GM12891 (cell line): ENCODE measurements at regions not wholly inside any gene's neighbourhood (a gene's known extent, or its start where the extent isn't known, plus 50 kb on each side); places are given as distances from the start of the nearest gene placed in this dataset.
"Not testable (repeated sequence)": the region's sequence is repeated elsewhere in the genome, so short reads cannot be mapped to it uniquely, and the experiment has no call there.

Experiments
- DNase-seq: peaks from one replicate; pipeline ENCODE4 v3.0.0; 2011; ENCODE audit warnings: low spot score; ENCODE audit not compliant: insufficient read length
- FAIRE-seq: peaks from 2 replicates; lab custom pipeline; 2011; peaks lifted over from hg19 to GRCh38; lab: Jason Lieb, UNC
- PAX5 ChIP-seq: IDR thresholded peaks from 2 replicates; pipeline ENCODE4 v1.6.1; 2011; ENCODE audit warnings: low read length, moderate library complexity, mild to moderate bottlenecking; ENCODE audit not compliant: insufficient read depth, severe bottlenecking
- POLR2A ChIP-seq: IDR thresholded peaks from 2 replicates; pipeline ENCODE4 v1.6.1; 2011; ENCODE audit warnings: low read depth, low read length, control low read depth
- POLR2AphosphoS5 ChIP-seq: IDR thresholded peaks from 2 replicates; pipeline ENCODE4 v1.6.1; 2011; ENCODE audit warnings: low read depth, low read length, control low read depth
- POU2F2 ChIP-seq: IDR thresholded peaks from 2 replicates; pipeline ENCODE4 v1.6.1; 2011; ENCODE audit warnings: low read depth, mild to moderate bottlenecking, control low read depth, low read length, moderate library complexity
- SPI1 ChIP-seq: IDR thresholded peaks from 2 replicates; pipeline ENCODE4 v1.6.1; 2011; ENCODE audit warnings: low read depth, low read length, control low read depth
- TAF1 ChIP-seq: IDR thresholded peaks from 2 replicates; pipeline ENCODE4 v1.6.1; 2011; ENCODE audit warnings: low read depth, low read length, control low read depth

DNA sequence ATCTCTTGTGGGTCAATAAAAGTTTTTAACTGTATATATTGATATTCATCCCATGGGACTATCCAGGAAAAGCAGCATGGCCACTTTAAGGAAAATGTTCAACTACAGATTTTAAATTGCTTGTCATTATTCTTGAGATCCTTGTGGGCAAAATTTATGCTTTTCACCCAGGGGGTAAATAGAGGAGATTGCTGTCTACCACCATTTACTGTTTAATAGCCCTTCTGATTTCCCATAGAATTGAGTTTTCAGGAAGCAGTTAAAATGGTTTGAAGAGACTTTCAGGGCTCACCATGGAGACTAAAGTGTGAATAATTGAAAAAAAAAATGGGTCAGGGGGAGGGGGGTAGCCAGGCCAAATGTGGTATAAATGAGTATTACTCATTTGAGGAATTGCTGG lies 901.1 kb upstream of the POT1 start:
- no peak for FAIRE-seq
- TF ChIP-seq PAX5, result no peak
- TF ChIP-seq POLR2A, result no peak
- TF ChIP-seq POLR2AphosphoS5, result no peak
- no peak for TF ChIP-seq TAF1
- no peak for TF ChIP-seq SPI1
- no peak for TF ChIP-seq POU2F2
- no peak for DNase-seq

GRCh38 chr7:125828153-125828700 lies 898.6 kb upstream of the POT1 start:
- FAIRE-seq (no peak), DNase-seq (no peak)
- TF ChIP-seq POLR2A (no peak), SPI1 (no peak), POU2F2 (no peak), PAX5 (no peak), TAF1 (no peak), POLR2AphosphoS5 (no peak)

DNA sequence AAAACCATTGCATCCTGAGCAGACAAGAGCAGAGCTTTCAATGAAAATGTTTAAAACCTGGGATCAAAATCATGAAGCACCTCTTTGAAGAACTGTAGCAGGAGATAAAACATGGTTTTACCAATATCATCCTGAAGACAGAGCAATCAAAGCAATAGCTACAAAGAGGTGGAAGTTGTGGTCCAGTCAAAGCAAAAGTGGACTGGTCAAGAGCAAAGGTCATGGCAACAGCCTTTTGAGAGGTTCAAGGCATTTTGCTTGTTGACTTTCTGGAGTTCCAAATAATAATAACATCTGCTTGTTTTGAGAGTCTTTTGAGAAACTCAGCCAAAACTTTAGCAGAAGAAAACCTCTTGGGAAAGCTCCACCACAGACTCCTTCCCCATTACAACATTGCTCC lies 893.9 kb upstream of the POT1 start:
- TF ChIP-seq SPI1 (no peak), TAF1 (no peak), PAX5 (no peak), POU2F2 (no peak), POLR2A (no peak), POLR2AphosphoS5 (no peak)
- no peak for FAIRE-seq
- no peak for DNase-seq

- DNase-seq (no peak), FAIRE-seq (no peak)
- TF ChIP-seq PAX5 (no peak), TAF1 (no peak), POLR2AphosphoS5 (no peak), POU2F2 (no peak), POLR2A (no peak), SPI1 (no peak)
Observed at GRCh38 chr7:125820495-125820894, 890.9 kb upstream of the POT1 start.

DNA sequence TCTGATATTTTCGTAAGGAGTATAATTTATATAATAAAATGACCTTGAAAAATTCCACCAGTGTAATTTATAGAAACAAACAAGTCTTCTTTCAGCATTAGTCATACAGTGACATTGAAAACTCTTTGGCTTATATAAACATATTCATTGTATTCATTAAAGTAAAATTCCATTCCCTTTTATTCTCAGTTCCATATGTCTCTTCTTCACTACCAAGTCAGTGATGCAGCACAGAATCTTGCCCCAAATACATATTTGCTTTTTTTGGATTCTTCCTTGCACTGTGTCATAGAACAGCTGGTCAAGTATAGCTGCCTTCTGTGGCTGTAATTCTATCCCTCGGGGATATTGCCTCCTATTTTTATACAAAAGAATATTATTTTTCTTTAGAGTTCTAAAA lies 884.5 kb upstream of the POT1 start:
- TF ChIP-seq POLR2A (no peak), PAX5 (no peak), POU2F2 (no peak), TAF1 (no peak), SPI1 (no peak), POLR2AphosphoS5 (no peak)
- FAIRE-seq (no peak), DNase-seq (no peak)

DNA sequence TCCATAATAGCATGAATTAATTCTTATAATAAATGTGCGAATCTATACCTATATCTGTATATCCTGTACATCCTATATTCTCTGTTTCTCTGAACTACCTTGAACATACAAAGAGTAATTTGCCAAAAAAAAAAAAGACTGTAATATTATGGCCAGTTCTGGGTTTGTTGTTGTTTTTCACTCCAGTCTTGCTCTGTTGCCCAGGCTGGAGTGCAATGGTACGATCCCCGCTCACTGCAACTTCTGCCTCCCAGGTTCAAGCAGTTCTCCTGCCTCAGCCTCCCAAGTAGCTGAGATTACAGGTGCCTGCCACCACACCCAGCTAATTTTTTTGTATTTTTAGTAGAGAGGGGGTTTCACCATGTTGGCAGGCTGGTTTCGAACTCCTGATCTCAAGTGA lies 876.9 kb upstream of the POT1 start:
- not testable (repeated sequence) for FAIRE-seq, DNase-seq

DNA sequence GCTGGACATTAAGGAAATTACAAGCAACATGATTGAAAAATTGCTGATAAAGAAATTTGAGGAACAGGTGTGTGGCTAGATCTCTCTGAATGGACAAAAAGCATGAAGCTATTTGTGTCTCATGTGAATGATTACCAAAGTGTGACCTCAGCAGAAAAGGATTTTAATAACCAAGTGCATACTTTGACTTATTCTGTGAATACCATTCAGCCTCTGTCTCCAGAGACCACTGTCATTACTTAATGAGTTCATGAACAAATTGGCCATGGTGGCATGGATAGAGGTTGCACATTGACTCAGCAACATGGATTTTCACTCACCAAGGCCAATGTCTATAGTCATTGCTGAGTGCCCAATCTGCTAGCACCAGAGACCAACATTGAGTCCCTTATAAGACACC lies 874.6 kb upstream of the POT1 start:
- FAIRE-seq, result no peak
- DNase-seq, result no peak
- TF ChIP-seq POLR2AphosphoS5, result no peak
- no peak for TF ChIP-seq SPI1
- TF ChIP-seq TAF1, result no peak
- TF ChIP-seq POU2F2, result no peak
- no peak for TF ChIP-seq POLR2A
- TF ChIP-seq PAX5, result no peak

- no peak for DNase-seq
- TF ChIP-seq POU2F2, result no peak
- TF ChIP-seq POLR2AphosphoS5, result no peak
- TF ChIP-seq TAF1, result no peak
- no peak for TF ChIP-seq PAX5
- TF ChIP-seq SPI1, result no peak
- TF ChIP-seq POLR2A, result no peak
Observed at GRCh38 chr7:125780153-125780552, 850.5 kb upstream of the POT1 start.

GRCh38 chr7:125775317-125775716 lies 845.7 kb upstream of the POT1 start:
- TF ChIP-seq TAF1, result no peak
- TF ChIP-seq SPI1, result no peak
- TF ChIP-seq POLR2AphosphoS5, result no peak
- TF ChIP-seq POLR2A, result no peak
- no peak for TF ChIP-seq PAX5
- no peak for TF ChIP-seq POU2F2
- no peak for FAIRE-seq

More at GRCh38 chr7:125780153-125780552, 850.5 kb upstream of the POT1 start:
- FAIRE-seq, result no peak

GRCh38 chr7:125773113-125773785 lies 843.6 kb upstream of the POT1 start:
- DNase-seq, result no peak
- TF ChIP-seq TAF1 (no peak), PAX5 (no peak), POLR2AphosphoS5 (no peak)
- FAIRE-seq, result no peak

More at GRCh38 chr7:125775317-125775716, 845.7 kb upstream of the POT1 start:
- no peak for DNase-seq
